ENCODE measurements at regions not wholly inside any gene's neighbourhood (a gene's known extent, or its start where the extent isn't known, plus 50 kb on each side); places are given as distances from the start of the nearest gene placed in this dataset.
A peak's percentile ranks its signal among the peaks of the same experiment; 100 is the strongest.

- no peak overlapping the region for H3K4me3 Mint-ChIP-seq
- Histone ChIP-seq H2BK12ac (ENCODE audit: insufficient read length, low read depth, low read length) (no peak overlapping the region), H4K5ac (ENCODE audit: insufficient read length, low read depth, low read length) (no peak overlapping the region), H3K14ac (ENCODE audit: insufficient read depth, low read length) (no peak overlapping the region), H3K79me1 (ENCODE audit: insufficient read depth, low read depth, low read length, poor library complexity, severe bottlenecking) (no peaks in the 10 kb centered on the region), H3T11ph (ENCODE audit: low read length) (no peak overlapping the region), H3K18ac (ENCODE audit: insufficient read length, low read depth, low read length) (no peak overlapping the region), H3K56ac (ENCODE audit: insufficient read length, low read depth, low read length) (no peak overlapping the region), H3K27me3 (ENCODE audit: insufficient read depth, low read length) (no peaks in the 10 kb centered on the region), H2BK120ac (ENCODE audit: low read depth, low read length, poor library complexity, severe bottlenecking) (no peak overlapping the region), H3K27ac (ENCODE audit: insufficient read length, low read depth, low read length) (no peak overlapping the region), H3K9me3 (ENCODE audit: control insufficient read depth, low read depth, low read length) (no peaks in the 10 kb centered on the region), H3K23me2 (ENCODE audit: insufficient read length, low read depth, low read length, poor library complexity, severe bottlenecking) (no peaks in the 10 kb centered on the region), H2BK20ac (ENCODE audit: low read depth, low read length, poor library complexity, severe bottlenecking) (no peak overlapping the region), H3K4me1 (ENCODE audit: insufficient read depth, low read length) (peaks cover 14% of the 10 kb centered on the region), H2BK15ac (ENCODE audit: low read depth, low read length) (no peak overlapping the region), H3K23ac (ENCODE audit: insufficient read length, low read depth, low read length) (no peak overlapping the region), H2BK5ac (ENCODE audit: insufficient read length, low read length) (no peak overlapping the region), H2AFZ (ENCODE audit: low read length) (no peak overlapping the region), H4K20me1 (ENCODE audit: control insufficient read depth, insufficient read depth, insufficient read length) (no peaks in the 10 kb centered on the region), H3K4ac (ENCODE audit: low read depth, low read length) (no peak overlapping the region), H4K91ac (ENCODE audit: insufficient read length, low read depth, low read length) (no peak overlapping the region), H4K8ac (replicated peaks; ENCODE audit: insufficient read length, low read depth, low read length) (no peak overlapping the region), H2AK5ac (ENCODE audit: insufficient read length, low read length) (no peak overlapping the region), H3K79me2 (ENCODE audit: insufficient read depth, low read length) (no peaks in the 10 kb centered on the region), H3K4me2 (ENCODE audit: insufficient read depth, insufficient read length, low read length) (no peak overlapping the region), H3K9ac (ENCODE audit: extremely low read depth, insufficient read length, low read length) (no peak overlapping the region)
- no peak for DNase-seq
- peak overlapping the region; percentile 19 to 87 (median 76) for H3K27ac Mint-ChIP-seq
- peaks cover 0 to 2% (median 0%) of the 10 kb centered on the region in 3 experiments; a peak in 3 of 7 replicates for H3K36me3 Mint-ChIP-seq (ENCODE audit: insufficient read depth in 1 of 3, low read depth in 3 of 3)
- no peaks in the 10 kb centered on the region for H3K9me3 Mint-ChIP-seq
- TF ChIP-seq CTCF (conservative IDR thresholded peaks at IDR 0.05) = no peak
- H3K4me1 Mint-ChIP-seq = peaks cover 51 to 66% of the 10 kb centered on the region in 2 experiments
- no peaks in the 10 kb centered on the region; the same call in 1 of the 2 replicates for H3K27me3 Mint-ChIP-seq (ENCODE audit: low read depth)
- no CpG with 5 or more reads among the region's 7 CpGs for WGBS (ENCODE audit: extremely low coverage, insufficient read length, low lambda C conversion rate)
Measured at GRCh38 chr5:124574521-124575436, 171.7 kb downstream of the ZNF608 start.
